Activated CD4-positive, alpha-beta T cell treated with anti-CD3 and anti-CD28 coated beads, Interleukin-2, amount 50 U/mL, for 24 hours (primary cell): ENCODE measurements at regions not wholly inside any gene's neighbourhood (a gene's known extent, or its start where the extent isn't known, plus 50 kb on each side); places are given as distances from the start of the nearest gene placed in this dataset.

Experiments used
- DNase-seq, 2 donors: peaks; one replicate each; pipeline ENCODE4 v3.0.0-alpha.2; 2020; ENCODE audit warnings: low read depth in 1 of 2, low spot score in 1 of 2

- no peak for DNase-seq
Measured at GRCh38 chr18:40412410-40412809, 1542.6 kb upstream of the PIK3C3 start.

GRCh38 chr18:40407909-40408308 is 1547.1 kb upstream of the PIK3C3 start:
- DNase-seq: no peak

GRCh38 chr18:40404284-40404683 is 1550.8 kb upstream of the PIK3C3 start:
- DNase-seq: no peak

GRCh38 chr18:40402052-40402451 is 1553.0 kb upstream of the PIK3C3 start:
- no peak for DNase-seq

- DNase-seq: no peak
Measured at GRCh38 chr18:40388121-40388520, 1566.9 kb upstream of the PIK3C3 start.

GRCh38 chr18:40387130-40387787 is 1567.8 kb upstream of the PIK3C3 start:
- DNase-seq: no peak

GRCh38 chr18:40382197-40382596 is 1572.8 kb upstream of the PIK3C3 start:
- DNase-seq: no peak

GRCh38 chr18:40380686-40381439 is 1574.2 kb upstream of the PIK3C3 start:
- DNase-seq: no peak

GRCh38 chr18:40375837-40376236 is 1579.2 kb upstream of the PIK3C3 start:
- DNase-seq: no peak

GRCh38 chr18:40371673-40372072 is 1583.4 kb upstream of the PIK3C3 start:
- DNase-seq: no peak

- no peak for DNase-seq
Measured at GRCh38 chr18:40367576-40367975, 1587.5 kb upstream of the PIK3C3 start.

GRCh38 chr18:40366521-40366920 is 1588.5 kb upstream of the PIK3C3 start:
- no peak for DNase-seq

GRCh38 chr18:40365526-40365925 is 1589.5 kb upstream of the PIK3C3 start:
- DNase-seq: no peak

GRCh38 chr18:40360558-40360957 is 1594.5 kb upstream of the PIK3C3 start:
- DNase-seq: no peak

- no peak for DNase-seq
Measured at GRCh38 chr18:40357536-40357935, 1597.5 kb upstream of the PIK3C3 start.

GRCh38 chr18:40356168-40356567 is 1598.9 kb upstream of the PIK3C3 start:
- DNase-seq: no peak

- DNase-seq: no peak
Measured at GRCh38 chr18:40355726-40356125, 1599.3 kb upstream of the PIK3C3 start.

GRCh38 chr18:40348196-40348595 is 1606.8 kb upstream of the PIK3C3 start:
- no peak for DNase-seq

- no peak for DNase-seq
Measured at GRCh38 chr18:40347261-40347660, 1607.8 kb upstream of the PIK3C3 start.

- DNase-seq: no peak
Measured at GRCh38 chr18:40346146-40346545, 1608.9 kb upstream of the PIK3C3 start.

- no peak for DNase-seq
Measured at GRCh38 chr18:40341701-40342100, 1613.3 kb upstream of the PIK3C3 start.

- no peak for DNase-seq
Measured at GRCh38 chr18:40338284-40338683, 1616.8 kb upstream of the PIK3C3 start.

GRCh38 chr18:40326985-40327384 is 1628.0 kb upstream of the PIK3C3 start:
- DNase-seq: no peak
